Mammary epithelial cell (primary cell): ENCODE measurements at regions not wholly inside any gene's neighbourhood (a gene's known extent, or its start where the extent isn't known, plus 50 kb on each side); places are given as distances from the start of the nearest gene placed in this dataset.

ENCODE experiments used
- CTCF ChIP-seq, 2 donors: IDR thresholded peaks in 1 of 2; conservative IDR thresholded peaks in 1 of 2; 2 replicates each; pipeline ENCODE4 v1.5.1; 2011 to 2012; ENCODE audit warnings: inconsistent platforms in 2 of 2, low read length in 2 of 2, mild to moderate bottlenecking in 2 of 2, control low read depth in 1 of 2, low read depth in 1 of 2; ENCODE audit not compliant: insufficient read depth in 1 of 2; ENCODE audit errors: extremely low read depth in 1 of 2
- EZH2 ChIP-seq: IDR thresholded peaks from 2 replicates; pipeline ENCODE4 v1.6.1; 2012; ENCODE audit warnings: low read length, inconsistent platforms, borderline replicate concordance

- TF ChIP-seq CTCF (conservative IDR thresholded peaks at IDR 0.05 in 1 of 2, IDR thresholded peaks at IDR 0.05 in 1 of 2; ENCODE audit: extremely low read depth in 1 of 2, insufficient read depth in 1 of 2, low read depth in 1 of 2, low read length in 2 of 2) (no peak), EZH2 (no peak)
These were observed 259.8 kb upstream of the PROX1 start for GRCh38 chr1:213727853-213728592.
